SK-N-SH (cell line): ENCODE measurements at regions not wholly inside any gene's neighbourhood (a gene's known extent, or its start where the extent isn't known, plus 50 kb on each side); places are given as distances from the start of the nearest gene placed in this dataset.

Experiments used
- CTCF ChIA-PET: fragments of 300-600, 350-600 bp; formaldehyde crosslinking; extraction: SDS; loops from one replicate; lab custom pipeline; 2021; lab: Yijun Ruan, JAX
- POLR2A ChIA-PET: fragments of 350-600 bp; sonication (Branson Sonifier 250); formaldehyde crosslinking; extraction: SDS; loops from one replicate; lab custom pipeline; 2020; ENCODE audit warnings: antibody characterized with exemption, inconsistent platforms; lab: Yijun Ruan, JAX
- DNase-seq: peaks from one replicate; pipeline ENCODE4 v3.0.0; 2012
- H2AFZ ChIP-seq: fragments of 200-600 bp; sonication (generic); 2 replicates; pipeline ENCODE4 v1.8.1; 2016; ENCODE audit warnings: antibody characterized with exemption, mild to moderate bottlenecking, low read depth
- H3F3A ChIP-seq: fragments of 200-600 bp; sonication (generic); replicated peaks from 2 replicates; pipeline ENCODE3; 2016; ENCODE audit warnings: antibody characterized with exemption, mild to moderate bottlenecking; ENCODE audit not compliant: insufficient read depth
- H3K27ac ChIP-seq, 2 experiments: fragments of 200-500 bp in 1 of 2; fragments of 200-600 bp in 1 of 2; sonication (Bioruptor generic) in 1 of 2; sonication (generic), shearing (Covaris generic) in 1 of 2; 2 replicates each; pipeline versions ENCODE4 v1.5.1 to v1.6.1; 2014 to 2016; ENCODE audit warnings: low read depth in 2 of 2, inconsistent platforms in 1 of 2, low read length in 1 of 2, mild to moderate bottlenecking in 1 of 2, mixed read lengths in 1 of 2
- H3K27me3 ChIP-seq: fragments of 200-600 bp; sonication (generic), shearing (Covaris generic); 2 replicates; pipeline ENCODE4 v1.6.1; 2016; ENCODE audit warnings: mixed run types; ENCODE audit not compliant: insufficient read depth
- H3K36me3 ChIP-seq, 2 experiments: fragments of 200-500 bp in 1 of 2; fragments of 200-600 bp in 1 of 2; sonication (Bioruptor generic) in 1 of 2; sonication (generic) in 1 of 2; replicated peaks in 1 of 2; 2 replicates each; pipeline versions ENCODE3 to v1.5.1; 2014 to 2016; ENCODE audit warnings: low read length in 1 of 2, mild to moderate bottlenecking in 1 of 2; ENCODE audit not compliant: insufficient read depth in 2 of 2, control insufficient read depth in 1 of 2
- H3K4me1 ChIP-seq, 2 experiments: fragments of 200-500 bp in 1 of 2; fragments of 200-600 bp in 1 of 2; sonication (Bioruptor generic) in 1 of 2; sonication (generic), shearing (Covaris generic) in 1 of 2; 2 replicates each; pipeline versions ENCODE4 v1.5.1 to v1.6.1; 2014 to 2016; ENCODE audit warnings: low read depth in 1 of 2, low read length in 1 of 2, mixed run types in 1 of 2; ENCODE audit not compliant: insufficient read depth in 2 of 2, control insufficient read depth in 1 of 2
- H3K4me2 ChIP-seq: fragments of 200-600 bp; sonication (generic), shearing (Covaris generic); 2 replicates; pipeline ENCODE4 v1.6.1; 2017; ENCODE audit warnings: mixed run types
- H3K4me3 ChIP-seq, 2 experiments: fragments of 200-500 bp in 1 of 2; fragments of 200-600 bp in 1 of 2; sonication (Bioruptor generic) in 1 of 2; sonication (generic), shearing (Covaris generic) in 1 of 2; 2 replicates each; pipeline versions ENCODE4 v1.5.1 to v1.8.1; 2014 to 2016; ENCODE audit warnings: low read depth in 2 of 2, inconsistent platforms in 1 of 2, low read length in 1 of 2, mild to moderate bottlenecking in 1 of 2, mixed read lengths in 1 of 2, moderate library complexity in 1 of 2
- H3K79me2 ChIP-seq: fragments of 200-600 bp; sonication (generic); 2 replicates; pipeline ENCODE4 v1.8.1; 2017; ENCODE audit warnings: mild to moderate bottlenecking; ENCODE audit not compliant: insufficient read depth
- H3K9ac ChIP-seq: fragments of 200-600 bp; sonication (generic); 2 replicates; pipeline ENCODE4 v1.6.1; 2017; ENCODE audit warnings: mixed run types
- H3K9me2 ChIP-seq: fragments of 200-600 bp; sonication (generic); 2 replicates; pipeline ENCODE4 v1.6.1; 2017; ENCODE audit warnings: mixed run types
- H3K9me3 ChIP-seq: fragments of 200-600 bp; sonication (generic); 2 replicates; pipeline ENCODE4 v1.6.1; 2017; ENCODE audit warnings: mixed run types, mild to moderate bottlenecking, moderate library complexity
- H4K20me1 ChIP-seq: fragments of 200-600 bp; sonication (generic); 2 replicates; pipeline ENCODE4 v1.6.1; 2017; ENCODE audit warnings: mild to moderate bottlenecking, mixed run types; ENCODE audit not compliant: insufficient read depth
- ELF1 ChIP-seq: IDR thresholded peaks from 2 replicates; pipeline ENCODE4 v1.4.0; 2012
- EZH2phosphoT487 ChIP-seq: fragments of 200-600 bp; sonication (generic); IDR thresholded peaks from 2 replicates; pipeline ENCODE4 v1.6.1; 2017; ENCODE audit warnings: low read depth, mixed run types, mild to moderate bottlenecking, antibody characterized with exemption, moderate library complexity, borderline replicate concordance
- FOSL2 ChIP-seq: IDR thresholded peaks from 2 replicates; pipeline ENCODE4 v1.4.0; 2012; ENCODE audit warnings: low read depth, mild to moderate bottlenecking, moderate library complexity, borderline replicate concordance
- FOXM1 ChIP-seq: IDR thresholded peaks from 2 replicates; pipeline ENCODE4 v1.4.0; 2012; ENCODE audit warnings: low read depth, mild to moderate bottlenecking
- GATA2 ChIP-seq: sonication (generic); formaldehyde crosslinking; IDR thresholded peaks from 2 replicates; pipeline ENCODE4 v1.5.0; 2020; ENCODE audit warnings: mild to moderate bottlenecking, missing genetic modification reagents
- JUND ChIP-seq: IDR thresholded peaks from 2 replicates; pipeline ENCODE4 v1.4.0; 2012
- MEF2A ChIP-seq: IDR thresholded peaks from 2 replicates; pipeline ENCODE4 v1.4.0; 2012; ENCODE audit warnings: low read depth, borderline replicate concordance
- MXI1 ChIP-seq: IDR thresholded peaks from 2 replicates; pipeline ENCODE4 v1.6.1; 2012; ENCODE audit warnings: mild to moderate bottlenecking, low read depth, low read length, improper control_type of control experiment
- NFIC ChIP-seq: IDR thresholded peaks from 2 replicates; pipeline ENCODE4 v1.4.0; 2012; ENCODE audit warnings: borderline replicate concordance
- NRF1 ChIP-seq: IDR thresholded peaks from 2 replicates; pipeline ENCODE4 v1.6.1; 2012; ENCODE audit warnings: low read depth, mild to moderate bottlenecking, low read length
- RAD21 ChIP-seq: IDR thresholded peaks from 2 replicates; pipeline ENCODE4 v1.6.1; 2012; ENCODE audit warnings: mild to moderate bottlenecking, low read length
- RCOR1 ChIP-seq: fragments of 150-350 bp; IDR thresholded peaks from 2 replicates; pipeline ENCODE4 v1.6.1; 2017; ENCODE audit warnings: antibody characterized with exemption, low read length
- RFX5 ChIP-seq: IDR thresholded peaks from 2 replicates; pipeline ENCODE4 v1.6.1; 2012; ENCODE audit warnings: mild to moderate bottlenecking, improper control_type of control experiment, low read length
- RXRA ChIP-seq: IDR thresholded peaks from 2 replicates; pipeline ENCODE4 v1.4.0; 2012; ENCODE audit warnings: low read depth, mild to moderate bottlenecking, borderline replicate concordance
- TAF1 ChIP-seq: IDR thresholded peaks from 2 replicates; pipeline ENCODE4 v1.6.1; 2012; ENCODE audit warnings: low read depth, mild to moderate bottlenecking, low read length, moderate library complexity, borderline replicate concordance
- TEAD4 ChIP-seq: IDR thresholded peaks from 2 replicates; pipeline ENCODE4 v1.4.0; 2012; ENCODE audit warnings: mild to moderate bottlenecking, borderline replicate concordance; ENCODE audit not compliant: insufficient read depth
- YY1 ChIP-seq: IDR thresholded peaks from 2 replicates; pipeline ENCODE4 v1.4.0; 2012; ENCODE audit warnings: low read depth, mild to moderate bottlenecking
- WGBS: methylation state at CpG from one replicate; pipeline ENCODE4 v1.1.6; 2017; ENCODE audit warnings: low lambda C conversion rate; 5-methylcytosine and 5-hydroxymethylcytosine counted together
- TF ChIP-seq, protein P1 (sequence below): fragments of 200-600 bp; sonication (generic); IDR thresholded peaks from 2 replicates; pipeline ENCODE4 v1.6.1; 2017; ENCODE audit warnings: antibody characterized with exemption, mild to moderate bottlenecking, moderate library complexity
- TF ChIP-seq, protein P2 (sequence below): fragments of 150-350 bp; IDR thresholded peaks from 2 replicates; pipeline ENCODE4 v1.6.1; 2016; ENCODE audit warnings: mild to moderate bottlenecking, low read depth, low read length

DNA sequence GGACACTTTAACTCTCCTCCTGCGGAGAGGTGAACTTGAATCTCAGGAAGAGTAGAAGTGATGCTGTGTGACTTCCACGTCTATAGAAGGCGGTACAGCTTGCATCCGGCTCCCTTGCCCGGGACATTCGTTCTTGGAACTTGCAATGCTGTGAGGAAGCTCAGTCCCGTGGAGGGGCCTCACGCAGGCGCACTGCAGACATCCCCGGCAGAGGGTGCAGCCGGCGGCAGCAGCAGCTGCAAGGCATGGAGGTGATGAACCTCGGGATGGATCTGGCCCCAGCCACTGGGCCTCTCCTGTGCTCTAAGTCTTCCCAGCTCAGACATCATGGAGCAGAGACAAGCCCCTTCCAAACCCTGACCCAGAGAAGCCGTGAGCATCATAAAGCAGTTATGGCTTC, 61.8 kb upstream of the SOD1 start:
- Histone ChIP-seq H3K27ac (no peak overlapping the region), H3F3A (no peaks in the 10 kb centered on the region), H3K9me3 (no peaks in the 10 kb centered on the region), H3K27me3 (no peaks in the 10 kb centered on the region), H3K4me2 (no peak overlapping the region), H3K4me1 (no peaks in the 10 kb centered on the region), H2AFZ (no peak overlapping the region), H3K9ac (no peak overlapping the region), H3K9me2 (no peaks in the 10 kb centered on the region), H3K4me3 (no peak overlapping the region), H3K36me3 (no peaks in the 10 kb centered on the region), H3K79me2 (no peaks in the 10 kb centered on the region), H4K20me1 (no peaks in the 10 kb centered on the region)
- 41% methylated on average over 4 of the region's 14 CpGs for WGBS
- CTCF ChIA-PET = interaction anchor here (1.1 to 1.5 kb wide), 2 partner anchors 17 to 417 kb away, joined by 4 read pairs; no protein-coding TSS in a partner anchor
- no peak for DNase-seq
- TF ChIP-seq EZH2phosphoT487 (no peak), FOSL2 (no peak), NRF1 (no peak)
- TF ChIP-seq, protein P1, sequence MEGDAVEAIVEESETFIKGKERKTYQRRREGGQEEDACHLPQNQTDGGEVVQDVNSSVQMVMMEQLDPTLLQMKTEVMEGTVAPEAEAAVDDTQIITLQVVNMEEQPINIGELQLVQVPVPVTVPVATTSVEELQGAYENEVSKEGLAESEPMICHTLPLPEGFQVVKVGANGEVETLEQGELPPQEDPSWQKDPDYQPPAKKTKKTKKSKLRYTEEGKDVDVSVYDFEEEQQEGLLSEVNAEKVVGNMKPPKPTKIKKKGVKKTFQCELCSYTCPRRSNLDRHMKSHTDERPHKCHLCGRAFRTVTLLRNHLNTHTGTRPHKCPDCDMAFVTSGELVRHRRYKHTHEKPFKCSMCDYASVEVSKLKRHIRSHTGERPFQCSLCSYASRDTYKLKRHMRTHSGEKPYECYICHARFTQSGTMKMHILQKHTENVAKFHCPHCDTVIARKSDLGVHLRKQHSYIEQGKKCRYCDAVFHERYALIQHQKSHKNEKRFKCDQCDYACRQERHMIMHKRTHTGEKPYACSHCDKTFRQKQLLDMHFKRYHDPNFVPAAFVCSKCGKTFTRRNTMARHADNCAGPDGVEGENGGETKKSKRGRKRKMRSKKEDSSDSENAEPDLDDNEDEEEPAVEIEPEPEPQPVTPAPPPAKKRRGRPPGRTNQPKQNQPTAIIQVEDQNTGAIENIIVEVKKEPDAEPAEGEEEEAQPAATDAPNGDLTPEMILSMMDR = no peak
- POLR2A ChIA-PET = no interaction called here

DNA sequence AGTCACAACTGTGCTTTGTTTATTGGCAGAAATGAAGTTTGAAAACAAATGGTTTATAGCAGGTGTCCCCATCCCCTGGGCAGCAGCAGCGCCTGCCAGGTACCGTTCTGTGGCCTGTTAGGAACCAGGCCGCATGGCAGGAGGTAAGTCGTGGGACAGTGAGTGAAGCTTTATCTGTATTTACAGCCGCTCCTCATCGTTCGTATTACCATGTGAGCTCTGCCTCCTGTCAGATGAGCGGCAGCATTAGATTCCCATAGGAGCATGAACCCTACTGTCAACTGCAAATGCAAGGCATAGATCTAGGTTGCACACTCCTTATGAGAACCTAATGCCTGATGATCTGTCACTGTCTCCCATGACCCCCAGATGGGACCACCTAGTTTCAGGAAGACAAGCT, 63.4 kb upstream of the SOD1 start:
- no peak overlapping the region for H3K9ac ChIP-seq
- H3K4me1 ChIP-seq = no peaks in the 10 kb centered on the region
- no peaks in the 10 kb centered on the region for H3K36me3 ChIP-seq
- H3K4me2 ChIP-seq = no peak overlapping the region
- ChIA-PET CTCF (interaction anchor here (0.9 to 1.7 kb wide), 5 partner anchors 8 to 399 kb away, joined by 3 to 11 read pairs (median 4); no protein-coding TSS in a partner anchor), POLR2A (no interaction called here)
- 69% methylated on average over 8 of the region's 8 CpGs for WGBS
- H2AFZ ChIP-seq = no peak overlapping the region
- no peaks in the 10 kb centered on the region for H3F3A ChIP-seq
- TF ChIP-seq MXI1 (no peak), NFIC (no peak), TAF1 (no peak)
- no peaks in the 10 kb centered on the region for H3K9me3 ChIP-seq
- no peak overlapping the region for H3K4me3 ChIP-seq
- H3K27me3 ChIP-seq = no peaks in the 10 kb centered on the region
- no peaks in the 10 kb centered on the region for H4K20me1 ChIP-seq
- H3K27ac ChIP-seq = no peak overlapping the region
- no peaks in the 10 kb centered on the region for H3K9me2 ChIP-seq
- no peaks in the 10 kb centered on the region for H3K79me2 ChIP-seq
- DNase-seq = no peak

GRCh38 chr21:31594726-31595125, 64.8 kb upstream of the SOD1 start:
- Histone ChIP-seq H3F3A (no peaks in the 10 kb centered on the region), H3K79me2 (no peaks in the 10 kb centered on the region), H3K36me3 (no peaks in the 10 kb centered on the region), H3K27me3 (no peaks in the 10 kb centered on the region), H3K4me1 (no peaks in the 10 kb centered on the region), H2AFZ (no peak overlapping the region), H3K9me2 (no peaks in the 10 kb centered on the region), H3K9ac (no peak overlapping the region), H3K4me2 (no peak overlapping the region), H3K4me3 (no peak overlapping the region), H3K27ac (no peak overlapping the region), H4K20me1 (no peaks in the 10 kb centered on the region), H3K9me3 (no peaks in the 10 kb centered on the region)
- DNase-seq = no peak
- ChIA-PET CTCF (interaction anchor here (0.8 to 2.9 kb wide), 4 partner anchors 8 to 397 kb away, joined by 3 to 20 read pairs (median 4); no protein-coding TSS in a partner anchor), POLR2A (no interaction called here)
- WGBS = 53% methylated on average over 6 of the region's 6 CpGs
- TF ChIP-seq RAD21 = no peak
- no peak for TF ChIP-seq TEAD4
- no peak for TF ChIP-seq MEF2A
- TF ChIP-seq GATA2 (CRISPR knock-in tag) = no peak
- TF ChIP-seq JUND = no peak
- no peak for TF ChIP-seq RCOR1
- TF ChIP-seq ELF1 = no peak
- TF ChIP-seq TAF1 = no peak
- TF ChIP-seq YY1 = no peak
- TF ChIP-seq RXRA = no peak
- TF ChIP-seq RFX5 = no peak
- TF ChIP-seq, protein P1 = no peak
- TF ChIP-seq, protein P2, sequence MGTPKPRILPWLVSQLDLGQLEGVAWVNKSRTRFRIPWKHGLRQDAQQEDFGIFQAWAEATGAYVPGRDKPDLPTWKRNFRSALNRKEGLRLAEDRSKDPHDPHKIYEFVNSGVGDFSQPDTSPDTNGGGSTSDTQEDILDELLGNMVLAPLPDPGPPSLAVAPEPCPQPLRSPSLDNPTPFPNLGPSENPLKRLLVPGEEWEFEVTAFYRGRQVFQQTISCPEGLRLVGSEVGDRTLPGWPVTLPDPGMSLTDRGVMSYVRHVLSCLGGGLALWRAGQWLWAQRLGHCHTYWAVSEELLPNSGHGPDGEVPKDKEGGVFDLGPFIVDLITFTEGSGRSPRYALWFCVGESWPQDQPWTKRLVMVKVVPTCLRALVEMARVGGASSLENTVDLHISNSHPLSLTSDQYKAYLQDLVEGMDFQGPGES = no peak
- TF ChIP-seq FOXM1 = no peak
- no peak for TF ChIP-seq FOSL2
